CD4-positive, alpha-beta T cell treated with Interferon gamma for 1 hour (primary cell): ENCODE measurements at regions not wholly inside any gene's neighbourhood (a gene's known extent, or its start where the extent isn't known, plus 50 kb on each side); places are given as distances from the start of the nearest gene placed in this dataset.
"Not testable (repeated sequence)": the region's sequence is repeated elsewhere in the genome, so short reads cannot be mapped to it uniquely, and the experiment has no call there.

ENCODE experiments used
- DNase-seq: peaks from one replicate; pipeline ENCODE4 v3.0.0-alpha.2; 2020

DNA sequence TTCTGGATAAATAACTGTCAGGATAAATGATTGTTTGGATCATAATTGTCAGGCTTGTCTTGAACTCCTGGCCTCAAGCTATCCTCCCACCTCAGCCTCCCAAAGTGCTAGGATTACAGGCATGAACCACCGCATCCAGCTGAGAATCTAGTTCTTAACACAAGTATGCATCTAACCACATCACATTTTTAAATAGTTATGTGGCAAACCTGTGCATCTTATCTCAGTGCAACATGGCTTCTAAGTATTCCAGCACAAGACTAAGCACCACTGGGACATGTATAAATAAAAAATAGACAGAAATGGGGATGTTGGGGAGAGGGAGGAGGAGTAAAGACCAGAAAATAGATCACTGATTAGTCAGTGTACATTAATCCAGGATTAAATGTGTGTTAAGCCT, 74.7 kb upstream of the TBL1X start:
- no peak for DNase-seq

DNA sequence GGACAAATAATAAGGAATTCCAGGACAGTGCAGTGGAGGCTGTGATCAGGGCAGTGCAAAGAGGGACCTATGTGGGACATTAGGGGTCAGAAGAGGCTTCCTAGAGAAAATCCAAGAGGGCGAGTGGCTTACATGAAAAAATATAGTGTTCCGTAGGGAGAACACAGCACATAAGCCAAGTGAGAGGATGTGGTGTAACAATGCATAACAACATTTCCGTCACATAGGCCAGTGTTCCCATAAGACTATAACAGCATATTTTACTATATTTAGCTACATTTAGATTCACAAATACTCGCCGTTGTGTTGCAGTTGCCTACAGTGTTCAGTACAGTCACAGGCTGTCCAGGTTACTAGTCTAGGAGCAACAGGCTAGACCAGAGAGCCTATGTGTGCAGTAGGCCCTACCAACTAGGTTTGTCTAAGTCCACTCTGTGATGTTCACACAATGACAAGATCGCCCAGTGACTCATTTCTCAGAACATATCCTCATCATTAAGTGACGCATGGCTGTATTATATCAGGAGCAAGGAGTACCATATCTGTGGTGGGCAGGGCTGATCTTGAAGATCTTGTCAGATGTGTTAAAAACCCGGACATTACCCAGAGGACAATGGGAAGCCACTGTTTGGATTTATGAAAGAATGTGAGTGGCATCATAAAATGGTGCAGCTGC, 74.0 kb upstream of the TBL1X start:
- DNase-seq = no peak

DNA sequence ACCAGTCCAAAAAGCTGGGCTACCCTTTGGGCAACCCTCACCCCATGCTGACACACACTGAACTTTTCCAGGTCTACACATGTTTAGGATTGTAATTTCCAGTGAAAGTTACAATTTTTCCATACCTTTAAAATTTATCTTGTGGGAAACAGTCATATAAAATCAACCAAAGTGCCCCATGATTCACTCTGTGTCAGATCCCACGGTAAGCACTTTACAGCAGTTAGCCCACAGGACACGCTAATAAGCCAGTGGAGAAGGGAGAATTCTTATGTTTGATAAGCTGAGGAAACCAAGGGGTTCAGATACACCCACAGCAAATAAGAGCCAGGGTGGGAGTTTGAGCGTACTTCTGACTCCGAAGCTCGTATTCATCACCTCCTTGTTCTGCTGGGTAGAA, 72.4 kb upstream of the TBL1X start:
- no peak for DNase-seq

DNA sequence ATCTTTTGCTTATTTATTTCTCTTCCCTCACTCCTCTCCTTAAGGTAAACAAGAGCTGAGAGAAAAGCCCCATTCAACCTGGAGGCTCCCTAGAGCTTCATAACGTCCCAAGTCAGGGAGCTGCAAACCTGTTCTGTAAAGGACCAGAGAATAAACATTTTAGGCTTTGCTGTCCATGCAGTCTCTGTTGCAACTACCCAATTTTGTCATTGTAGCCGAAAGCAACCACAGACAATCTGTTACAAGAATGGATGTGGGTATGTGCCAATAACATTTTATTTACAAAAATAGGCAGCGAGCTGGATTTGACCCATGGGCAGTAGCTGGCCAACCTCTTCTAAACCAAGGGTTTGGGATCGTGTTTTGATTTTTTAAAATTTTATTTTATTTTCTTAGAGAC, 71.3 kb upstream of the TBL1X start:
- DNase-seq = no peak

DNA sequence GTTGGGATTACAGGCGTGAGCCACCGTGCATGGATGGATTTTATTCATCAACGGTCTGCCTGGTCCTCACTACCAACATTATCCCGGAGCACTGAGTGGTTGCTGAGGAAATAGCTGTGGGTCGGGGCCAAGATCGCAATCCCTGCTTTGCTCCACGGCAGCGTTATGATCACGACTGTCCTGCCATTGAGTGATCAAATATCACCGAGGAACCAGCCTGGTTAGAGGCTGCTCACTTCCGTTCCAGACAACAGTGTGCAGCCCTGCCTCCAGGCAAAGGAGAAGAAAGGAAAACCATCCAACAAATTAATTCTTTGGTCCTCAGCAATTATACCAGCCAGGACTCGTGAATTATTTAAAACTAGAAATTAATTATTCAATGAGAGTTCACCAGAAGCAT, 70.6 kb upstream of the TBL1X start:
- DNase-seq = no peak

DNA sequence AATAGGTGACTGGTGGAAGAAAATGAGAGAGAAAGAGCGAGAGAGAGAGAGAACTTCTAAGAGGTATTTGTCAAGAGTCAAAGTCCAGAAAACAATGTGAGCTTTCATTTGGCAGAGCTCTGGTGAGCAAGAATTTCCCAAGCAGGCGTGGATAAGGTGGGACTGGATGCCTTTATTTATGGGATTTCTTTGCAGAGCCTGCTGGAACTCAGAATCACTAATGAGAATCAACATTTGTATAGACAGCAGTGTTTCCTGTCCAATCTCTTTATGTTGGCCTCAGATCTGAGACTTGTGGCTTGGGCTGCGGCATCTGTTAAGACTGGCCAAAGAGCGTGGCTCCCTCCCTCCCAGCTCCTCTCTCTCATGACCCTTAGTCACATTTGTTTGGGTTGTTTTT, 67.9 kb upstream of the TBL1X start:
- DNase-seq = no peak

DNA sequence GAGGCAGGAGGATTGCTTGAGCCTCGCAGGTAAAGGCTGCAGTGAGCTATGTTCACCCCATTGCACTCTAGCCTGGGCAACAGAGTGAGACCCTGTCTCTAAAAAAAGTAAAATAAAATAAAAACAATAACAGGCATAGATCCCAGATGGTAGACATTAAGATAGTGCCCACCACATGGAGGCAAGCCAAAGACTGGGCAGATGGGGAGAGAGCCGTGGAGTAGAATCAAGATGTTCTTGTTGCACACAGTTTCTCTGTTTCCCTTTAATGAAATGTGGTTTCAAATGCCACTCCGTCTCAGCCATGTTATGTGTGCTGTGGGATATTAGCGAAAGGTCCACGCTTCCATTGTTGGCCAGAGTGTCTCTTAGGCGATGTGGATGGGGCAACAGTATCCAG, 63.8 kb upstream of the TBL1X start:
- no peak for DNase-seq

DNA sequence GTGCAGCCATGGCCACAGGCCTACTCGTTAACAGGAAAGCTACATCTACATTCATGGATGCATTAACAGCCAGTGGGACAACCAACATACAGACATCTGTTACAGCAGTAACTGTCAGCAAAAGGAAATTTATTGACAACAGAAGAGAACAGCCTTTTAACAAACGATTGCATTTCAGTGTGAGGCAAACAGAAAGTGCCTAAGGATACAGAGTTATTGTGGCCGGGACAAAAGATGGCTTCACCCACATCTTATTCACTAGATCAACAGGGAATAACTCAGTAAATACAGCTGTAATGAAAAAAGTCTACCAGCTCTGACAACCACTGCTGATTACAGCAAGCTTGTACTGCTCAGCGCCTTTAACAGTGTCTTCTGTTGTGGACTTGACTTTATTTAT, 61.5 kb upstream of the TBL1X start:
- DNase-seq = no peak

DNA sequence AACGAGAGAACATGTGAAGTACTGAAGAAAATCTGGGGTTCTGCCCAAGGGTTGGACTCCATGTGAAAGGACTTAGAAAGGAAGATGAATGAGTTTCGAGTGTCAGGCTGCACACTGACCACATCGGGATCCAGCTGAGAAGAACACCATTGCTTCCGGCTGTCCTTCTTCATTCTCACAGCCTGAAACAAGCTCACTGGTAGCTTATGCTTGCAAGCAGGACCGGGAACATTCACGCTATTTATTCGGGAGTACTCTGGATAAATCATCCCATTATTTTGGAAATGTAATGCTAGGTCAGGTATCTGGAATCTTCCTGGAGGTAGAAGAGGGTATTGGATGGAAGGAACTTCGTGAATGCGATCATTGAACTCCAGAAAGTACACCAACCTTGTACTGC, 59.2 kb upstream of the TBL1X start:
- DNase-seq = peak; percentile 14

DNA sequence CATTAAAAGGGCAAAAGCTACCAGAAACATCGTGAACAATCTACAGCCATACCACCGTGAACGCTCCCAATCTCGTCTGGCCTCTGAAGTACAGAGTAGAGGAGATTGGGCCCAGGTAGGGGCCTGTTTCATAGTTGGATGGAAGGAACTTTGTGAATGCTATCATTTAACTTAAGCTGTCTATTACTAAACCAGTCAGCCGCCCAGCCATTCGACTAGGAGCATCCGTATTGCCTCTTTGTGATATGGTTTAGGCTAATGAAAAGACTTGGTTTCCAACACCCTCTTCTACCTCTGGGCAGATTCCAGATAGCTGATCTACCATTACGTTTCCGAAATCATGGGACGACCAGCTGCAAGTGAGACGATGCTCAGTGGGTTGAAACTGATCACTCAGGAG, 54.0 kb upstream of the TBL1X start:
- DNase-seq = not testable (repeated sequence)

DNA sequence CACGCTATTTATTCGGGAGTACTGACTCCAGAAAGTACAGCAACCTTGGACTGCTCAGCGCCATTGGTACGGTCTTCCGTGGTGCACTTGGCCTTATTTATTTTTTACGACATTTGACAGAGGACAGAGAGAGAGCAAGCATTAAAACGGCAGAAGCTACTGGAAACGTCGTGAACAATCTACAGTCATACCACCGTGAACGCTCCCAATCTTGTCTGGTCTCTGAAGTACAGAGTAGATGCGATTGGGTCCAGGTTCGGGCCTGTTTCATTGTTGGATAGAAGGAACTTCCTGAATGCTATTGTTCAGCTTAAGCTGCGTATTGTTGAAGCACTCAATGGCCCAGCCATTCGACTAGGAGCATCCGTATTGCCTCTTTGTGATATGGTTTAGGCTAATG, 53.2 kb upstream of the TBL1X start:
- DNase-seq = not testable (repeated sequence)

DNA sequence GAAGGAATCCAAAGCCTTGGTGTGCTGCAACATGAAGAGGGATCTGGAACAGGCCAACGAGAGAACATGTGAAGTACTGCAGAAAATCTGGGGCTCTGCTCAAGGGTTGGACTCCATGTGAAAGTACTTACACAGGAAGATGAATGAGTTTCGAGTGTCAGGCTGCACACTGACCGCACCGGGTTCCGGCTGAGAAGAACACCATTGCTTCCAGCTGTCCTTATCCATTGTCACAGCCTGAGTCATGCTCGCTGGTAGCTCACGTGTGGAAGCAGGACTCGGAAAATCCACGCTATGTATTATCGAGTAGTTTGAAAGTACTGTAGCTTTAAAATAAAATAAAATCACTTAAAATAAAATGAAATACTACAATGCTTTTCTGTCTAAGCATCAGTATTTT, 50.4 kb upstream of the TBL1X start:
- DNase-seq = no peak
